ENCODE measurements at regions not wholly inside any gene's neighbourhood (a gene's known extent, or its start where the extent isn't known, plus 50 kb on each side); places are given as distances from the start of the nearest gene placed in this dataset.

GRCh38 chr11:23542816-23543215 is 682.5 kb upstream of the CCDC179 start:
- TF ChIP-seq CTCF (IDR thresholded peaks at IDR 0.05; ENCODE audit: low read depth, low read length): no peak
- DNase-seq (ENCODE audit: extremely low read depth, low read depth): no peak

- no peak for DNase-seq (ENCODE audit: extremely low read depth, low read depth)
- TF ChIP-seq CTCF (IDR thresholded peaks at IDR 0.05; ENCODE audit: low read depth, low read length): no peak
Observed at GRCh38 chr11:23543651-23544222, 683.5 kb upstream of the CCDC179 start.

GRCh38 chr11:23551706-23552105 is 691.4 kb upstream of the CCDC179 start:
- TF ChIP-seq CTCF (IDR thresholded peaks at IDR 0.05; ENCODE audit: low read depth, low read length): no peak
- DNase-seq (ENCODE audit: extremely low read depth, low read depth): no peak

- peak; percentile 2; the same call in 1 of the 2 replicates for TF ChIP-seq CTCF (IDR thresholded peaks at IDR 0.05; ENCODE audit: low read depth, low read length)
- no peak for DNase-seq (ENCODE audit: extremely low read depth, low read depth)
Observed at GRCh38 chr11:23554002-23554401, 693.7 kb upstream of the CCDC179 start.

GRCh38 chr11:23555085-23555484 is 694.8 kb upstream of the CCDC179 start:
- TF ChIP-seq CTCF (IDR thresholded peaks at IDR 0.05; ENCODE audit: low read depth, low read length): no peak
- no peak for DNase-seq (ENCODE audit: extremely low read depth, low read depth)

GRCh38 chr11:23556163-23556750 is 696.0 kb upstream of the CCDC179 start:
- TF ChIP-seq CTCF (IDR thresholded peaks at IDR 0.05; ENCODE audit: low read depth, low read length): no peak
- DNase-seq (ENCODE audit: extremely low read depth, low read depth): no peak

- TF ChIP-seq CTCF (IDR thresholded peaks at IDR 0.05; ENCODE audit: low read depth, low read length): no peak
- peak; percentile 20 for DNase-seq (ENCODE audit: extremely low read depth, low read depth)
Observed at GRCh38 chr11:23563591-23563990, 703.3 kb upstream of the CCDC179 start.

Data from AG09319 (cell line).